GM21529 (cell line): ENCODE measurements at regions not wholly inside any gene's neighbourhood (a gene's known extent, or its start where the extent isn't known, plus 50 kb on each side); places are given as distances from the start of the nearest gene placed in this dataset.
"Not testable (repeated sequence)": the region's sequence is repeated elsewhere in the genome, so short reads cannot be mapped to it uniquely, and the experiment has no call there.

Experiments
- ATAC-seq: cut with Tn5 transposase; IDR thresholded peaks from one replicate; pipeline ENCODE4 v1.9.1; 2021; ENCODE audit not compliant: unreplicated experiment

- ATAC-seq, result no peak
Observed at GRCh38 chr9:104269996-104270963, 176.2 kb downstream of the SMC2 start.

- ATAC-seq, result no peak
Observed at GRCh38 chr9:104276709-104277245, 182.7 kb downstream of the SMC2 start.

- no peak for ATAC-seq
Observed at GRCh38 chr9:104278929-104279496, 184.9 kb downstream of the SMC2 start.

- ATAC-seq, result no peak
Observed at GRCh38 chr9:104279535-104280177, 185.5 kb downstream of the SMC2 start.

- no peak for ATAC-seq
Observed at GRCh38 chr9:104280178-104280560, 186.1 kb downstream of the SMC2 start.

- ATAC-seq, result no peak
Observed at GRCh38 chr9:104280711-104281110, 186.6 kb downstream of the SMC2 start.

- no peak for ATAC-seq
Observed at GRCh38 chr9:104286187-104286586, 192.1 kb downstream of the SMC2 start.

GRCh38 chr9:104286799-104287198 lies 192.7 kb downstream of the SMC2 start:
- ATAC-seq, result no peak

GRCh38 chr9:104287253-104287878 lies 193.3 kb downstream of the SMC2 start:
- no peak for ATAC-seq

- no peak for ATAC-seq
Observed at GRCh38 chr9:104293877-104294276, 199.8 kb downstream of the SMC2 start.

GRCh38 chr9:104300124-104300523 lies 203.9 kb upstream of the OR13F1 start:
- no peak for ATAC-seq

- ATAC-seq, result no peak
Observed at GRCh38 chr9:104301755-104302154, 202.3 kb upstream of the OR13F1 start.

- no peak for ATAC-seq
Observed at GRCh38 chr9:104302775-104303174, 201.3 kb upstream of the OR13F1 start.

GRCh38 chr9:104304925-104305324 lies 199.1 kb upstream of the OR13F1 start:
- no peak for ATAC-seq

GRCh38 chr9:104313396-104314110 lies 190.5 kb upstream of the OR13F1 start:
- ATAC-seq, result no peak

- not testable (repeated sequence) for ATAC-seq
Observed at GRCh38 chr9:104316201-104317009, 187.7 kb upstream of the OR13F1 start.

- no peak for ATAC-seq
Observed at GRCh38 chr9:104319198-104319597, 184.9 kb upstream of the OR13F1 start.

GRCh38 chr9:104319685-104320084 lies 184.4 kb upstream of the OR13F1 start:
- ATAC-seq, result no peak

- ATAC-seq, result no peak
Observed at GRCh38 chr9:104322596-104322995, 181.5 kb upstream of the OR13F1 start.
